ENCODE measurements at regions not wholly inside any gene's neighbourhood (a gene's known extent, or its start where the extent isn't known, plus 50 kb on each side); places are given as distances from the start of the nearest gene placed in this dataset.

DNA sequence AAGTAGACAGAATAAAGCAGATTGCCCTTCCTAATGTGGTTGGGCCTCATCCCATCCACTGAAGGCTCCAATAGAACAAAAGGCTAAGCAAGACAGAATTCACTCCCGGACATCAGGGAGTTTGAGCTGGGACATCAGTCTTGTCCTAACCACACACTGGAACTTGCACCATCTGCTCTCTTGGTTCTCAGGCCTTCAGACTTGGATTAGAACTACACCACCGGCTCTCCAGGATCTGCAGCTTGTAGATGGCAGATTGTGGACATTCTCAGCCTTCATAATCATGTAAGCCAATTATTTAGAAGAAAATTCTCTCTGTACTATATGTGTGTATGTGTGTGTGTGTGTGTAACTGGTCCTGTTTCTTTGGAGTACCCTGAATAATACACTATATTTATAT lies 394.7 kb upstream of the LMCD1 start:
- no peak overlapping the region for H3K27ac ChIP-seq (ENCODE audit: low read depth, low read length)
- no peaks in the 10 kb centered on the region for H4K20me1 ChIP-seq (ENCODE audit: control insufficient read depth, insufficient read depth, low read depth, low read length)
- no peaks in the 10 kb centered on the region for H3K27me3 ChIP-seq (ENCODE audit: control insufficient read depth, low read length)
- no peaks in the 10 kb centered on the region for H3K36me3 ChIP-seq (ENCODE audit: control insufficient read depth, low read length)
- H3K4me2 ChIP-seq (ENCODE audit: low read length), result no peak overlapping the region
- no peak for TF ChIP-seq EZH2phosphoT487 (IDR thresholded peaks at IDR 0.05; ENCODE audit: borderline replicate concordance, low read length)
- TF ChIP-seq, protein P1, sequence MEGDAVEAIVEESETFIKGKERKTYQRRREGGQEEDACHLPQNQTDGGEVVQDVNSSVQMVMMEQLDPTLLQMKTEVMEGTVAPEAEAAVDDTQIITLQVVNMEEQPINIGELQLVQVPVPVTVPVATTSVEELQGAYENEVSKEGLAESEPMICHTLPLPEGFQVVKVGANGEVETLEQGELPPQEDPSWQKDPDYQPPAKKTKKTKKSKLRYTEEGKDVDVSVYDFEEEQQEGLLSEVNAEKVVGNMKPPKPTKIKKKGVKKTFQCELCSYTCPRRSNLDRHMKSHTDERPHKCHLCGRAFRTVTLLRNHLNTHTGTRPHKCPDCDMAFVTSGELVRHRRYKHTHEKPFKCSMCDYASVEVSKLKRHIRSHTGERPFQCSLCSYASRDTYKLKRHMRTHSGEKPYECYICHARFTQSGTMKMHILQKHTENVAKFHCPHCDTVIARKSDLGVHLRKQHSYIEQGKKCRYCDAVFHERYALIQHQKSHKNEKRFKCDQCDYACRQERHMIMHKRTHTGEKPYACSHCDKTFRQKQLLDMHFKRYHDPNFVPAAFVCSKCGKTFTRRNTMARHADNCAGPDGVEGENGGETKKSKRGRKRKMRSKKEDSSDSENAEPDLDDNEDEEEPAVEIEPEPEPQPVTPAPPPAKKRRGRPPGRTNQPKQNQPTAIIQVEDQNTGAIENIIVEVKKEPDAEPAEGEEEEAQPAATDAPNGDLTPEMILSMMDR (IDR thresholded peaks at IDR 0.05; ENCODE audit: low read depth, low read length, poor library complexity, severe bottlenecking), result no peak
- peaks cover 3% of the 10 kb centered on the region; the same call in 1 of the 2 replicates for H3K4me1 ChIP-seq (ENCODE audit: control insufficient read depth, low read length)
- no peaks in the 10 kb centered on the region for H3F3A ChIP-seq (ENCODE audit: control insufficient read depth, insufficient read depth)
- no peak overlapping the region for H3K4me3 ChIP-seq (ENCODE audit: low read length)
- H3K9me3 ChIP-seq (ENCODE audit: control insufficient read depth, insufficient read depth, low read length), result no peaks in the 10 kb centered on the region
- no peaks in the 10 kb centered on the region for H3K79me2 ChIP-seq (ENCODE audit: control insufficient read depth, low read length)
- no peaks in the 10 kb centered on the region for H3K9me2 ChIP-seq (replicated peaks; ENCODE audit: control insufficient read depth, low read length)

DNA sequence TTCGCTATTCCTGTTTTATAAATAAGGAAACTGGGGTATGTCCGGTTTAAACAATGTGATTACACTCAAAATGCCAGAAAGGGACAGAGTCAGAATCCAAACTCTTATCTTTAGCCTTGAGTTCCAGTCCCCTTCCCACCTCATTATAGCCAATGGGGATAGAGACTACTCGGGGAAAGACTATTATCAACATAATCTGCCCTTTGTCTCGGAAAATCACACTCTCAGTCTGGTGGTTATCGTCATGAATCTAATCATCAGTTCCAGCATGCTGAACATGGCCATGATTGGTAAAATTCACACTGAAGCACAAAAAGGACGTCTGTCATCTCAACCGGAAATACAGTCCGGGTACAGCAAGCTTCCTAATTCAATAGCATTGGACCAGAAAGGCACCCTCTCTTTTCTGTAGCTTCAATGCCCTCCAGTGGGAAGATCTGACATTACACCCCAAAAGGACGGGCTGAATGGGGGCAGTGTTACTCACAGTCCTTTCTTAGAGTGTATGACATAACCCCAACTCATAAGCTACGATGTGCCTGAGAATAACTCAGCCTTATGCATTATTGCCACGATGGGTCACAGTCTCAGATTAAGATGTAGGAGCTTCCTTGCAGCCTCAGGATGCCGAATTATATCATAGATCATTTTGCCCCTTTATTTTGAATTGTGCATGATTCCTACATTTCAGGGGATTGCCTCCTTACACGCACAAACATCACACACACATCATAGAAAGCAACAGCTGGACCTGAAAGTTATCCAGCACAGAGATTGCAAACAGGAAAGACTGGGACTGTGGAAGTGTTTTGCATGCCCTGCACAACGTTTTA lies 390.4 kb upstream of the LMCD1 start:
- H3K4me2 ChIP-seq (ENCODE audit: low read length), result peak overlapping the region; percentile 44
- TF ChIP-seq, protein P1 (IDR thresholded peaks at IDR 0.05; ENCODE audit: low read depth, low read length, poor library complexity, severe bottlenecking), result peak; percentile 82
- TF ChIP-seq EZH2phosphoT487 (IDR thresholded peaks at IDR 0.05; ENCODE audit: borderline replicate concordance, low read length), result no peak
- H3K9me3 ChIP-seq (ENCODE audit: control insufficient read depth, insufficient read depth, low read length), result no peaks in the 10 kb centered on the region
- H3K36me3 ChIP-seq (ENCODE audit: control insufficient read depth, low read length), result no peaks in the 10 kb centered on the region
- peak overlapping the region; percentile 34 for H3K4me3 ChIP-seq (ENCODE audit: low read length)
- no peaks in the 10 kb centered on the region for H3K79me2 ChIP-seq (ENCODE audit: control insufficient read depth, low read length)
- H3K27ac ChIP-seq (ENCODE audit: low read depth, low read length), result no peak overlapping the region
- no peaks in the 10 kb centered on the region for H4K20me1 ChIP-seq (ENCODE audit: control insufficient read depth, insufficient read depth, low read depth, low read length)
- no peaks in the 10 kb centered on the region for H3K27me3 ChIP-seq (ENCODE audit: control insufficient read depth, low read length)
- H3K9me2 ChIP-seq (replicated peaks; ENCODE audit: control insufficient read depth, low read length), result no peaks in the 10 kb centered on the region
- peaks cover 3% of the 10 kb centered on the region; the same call in 1 of the 2 replicates for H3K4me1 ChIP-seq (ENCODE audit: control insufficient read depth, low read length)
- H3F3A ChIP-seq (ENCODE audit: control insufficient read depth, insufficient read depth), result no peaks in the 10 kb centered on the region

DNA sequence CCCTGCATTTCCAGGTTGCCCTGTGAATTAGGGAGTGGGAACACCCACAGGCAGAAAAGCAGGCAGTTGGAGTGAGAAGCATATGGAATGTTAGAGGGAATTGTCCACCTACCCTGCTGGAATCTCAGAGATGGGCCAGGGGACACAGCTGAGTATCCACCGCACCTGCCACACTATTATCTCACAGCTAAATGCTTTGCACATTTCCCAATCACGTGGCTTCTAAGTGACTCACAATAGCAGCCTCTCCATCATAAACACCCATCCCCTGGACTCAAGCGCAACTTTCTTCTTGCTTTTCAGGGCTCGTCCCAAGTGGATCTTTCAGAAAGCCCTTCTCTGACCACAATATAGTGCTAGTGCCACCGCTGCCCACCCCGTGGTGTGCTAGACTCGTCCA lies 389.0 kb upstream of the LMCD1 start:
- Histone ChIP-seq H3K9me3 (ENCODE audit: control insufficient read depth, insufficient read depth, low read length) (no peaks in the 10 kb centered on the region), H3F3A (ENCODE audit: control insufficient read depth, insufficient read depth) (no peaks in the 10 kb centered on the region), H3K9me2 (replicated peaks; ENCODE audit: control insufficient read depth, low read length) (no peaks in the 10 kb centered on the region), H3K4me2 (ENCODE audit: low read length) (no peak overlapping the region), H4K20me1 (ENCODE audit: control insufficient read depth, insufficient read depth, low read depth, low read length) (no peaks in the 10 kb centered on the region), H3K36me3 (ENCODE audit: control insufficient read depth, low read length) (no peaks in the 10 kb centered on the region), H3K4me3 (ENCODE audit: low read length) (no peak overlapping the region), H3K4me1 (ENCODE audit: control insufficient read depth, low read length) (peaks cover 3% of the 10 kb centered on the region; the same call in 1 of the 2 replicates), H3K27ac (ENCODE audit: low read depth, low read length) (no peak overlapping the region), H3K27me3 (ENCODE audit: control insufficient read depth, low read length) (no peaks in the 10 kb centered on the region), H3K79me2 (ENCODE audit: control insufficient read depth, low read length) (no peaks in the 10 kb centered on the region)
- no peak for TF ChIP-seq EZH2phosphoT487 (IDR thresholded peaks at IDR 0.05; ENCODE audit: borderline replicate concordance, low read length)
- TF ChIP-seq, protein P1 (IDR thresholded peaks at IDR 0.05; ENCODE audit: low read depth, low read length, poor library complexity, severe bottlenecking), result no peak

All from DOHH2 (cell line).